HepG2 (cell line): ENCODE measurements at regions not wholly inside any gene's neighbourhood (a gene's known extent, or its start where the extent isn't known, plus 50 kb on each side); places are given as distances from the start of the nearest gene placed in this dataset.

Experiments
- ATAC-seq: fragments of 200-7000 bp; cut with Tn5 transposase; 3 replicates; pipeline ENCODE4 v1.9.1; 2020; ENCODE audit warnings: mild to moderate bottlenecking, moderate library complexity
- BruUV-seq: library from RNA; stranded (reverse); fragments of 400-500 nt; replicated peaks from 2 replicates; lab custom pipeline; 2021; lab: Mats Ljungman, UMichigan
- CTCF ChIA-PET: fragments of 300-600 bp; formaldehyde crosslinking; extraction: SDS; loops from one replicate; lab custom pipeline; 2021; ENCODE audit warnings: low total read pairs, inconsistent platforms, low intra/inter-chr PET ratio; lab: Yijun Ruan, JAX
- POLR2A ChIA-PET: fragments of 350-600 bp; sonication (Branson Sonifier 250); formaldehyde crosslinking; loops from one replicate; lab custom pipeline; 2020; ENCODE audit warnings: antibody characterized with exemption, inconsistent platforms; lab: Yijun Ruan, JAX
- DNase-seq: peaks from one replicate; pipeline ENCODE4 v3.0.0-alpha.2; 2015; ENCODE audit warnings: low spot score
- FAIRE-seq: peaks from 3 replicates; lab custom pipeline; 2011; peaks lifted over from hg19 to GRCh38; lab: Jason Lieb, UNC
- H2AFZ ChIP-seq: one replicate; pipeline ENCODE4 v1.6.1; 2011; ENCODE audit warnings: low read length, inconsistent platforms
- H3K27ac ChIP-seq: fragments of 300-600 bp; 3 replicates; pipeline ENCODE4 v1.8.0; 2011; ENCODE audit warnings: mixed run types, mild to moderate bottlenecking, mixed read lengths, low read length, inconsistent platforms; ENCODE audit not compliant: insufficient read depth; ENCODE audit errors: extremely low read length
- H3K27me3 ChIP-seq, 2 experiments: fragments of 200-600 bp in 1 of 2; 2 replicates in 1 of 2; 3 replicates in 1 of 2; pipeline versions ENCODE4 v1.6.0 to v1.8.0; 2011; ENCODE audit warnings: low read length in 2 of 2, mild to moderate bottlenecking in 2 of 2, moderate library complexity in 2 of 2, inconsistent platforms in 1 of 2; ENCODE audit not compliant: insufficient read depth in 2 of 2, control insufficient read depth in 1 of 2
- H3K36me3 ChIP-seq, 2 experiments: fragments of 200-600 bp in 1 of 2; replicated peaks in 1 of 2; 2 replicates in 1 of 2; 3 replicates in 1 of 2; pipeline versions ENCODE4 v1.5.1 to v1.8.0; 2011; ENCODE audit warnings: low read length in 2 of 2, inconsistent platforms in 1 of 2; ENCODE audit not compliant: insufficient read depth in 2 of 2, control insufficient read depth in 1 of 2
- H3K4me1 ChIP-seq: 2 replicates; pipeline ENCODE4 v1.5.1; 2012; ENCODE audit warnings: low read length, inconsistent platforms; ENCODE audit not compliant: insufficient read depth
- H3K4me2 ChIP-seq: 2 replicates; pipeline ENCODE4 v1.6.0; 2011; ENCODE audit warnings: low read depth, low read length, inconsistent platforms
- H3K4me3 ChIP-seq, 3 experiments: fragments of 200-600 bp in 1 of 3; sonication (generic), shearing (Covaris generic) in 1 of 3; replicated peaks in 1 of 3; 2 replicates each; pipeline ENCODE4 v1.5.1; 2011 to 2016; ENCODE audit warnings: low read length in 3 of 3, inconsistent platforms in 2 of 3, low read depth in 2 of 3, mild to moderate bottlenecking in 2 of 3, control low read depth in 1 of 3, mixed read lengths in 1 of 3; ENCODE audit not compliant: insufficient read depth in 1 of 3
- H3K79me2 ChIP-seq: one replicate; pipeline ENCODE4 v1.6.1; 2011; ENCODE audit warnings: low read length, inconsistent platforms; ENCODE audit not compliant: insufficient read depth
- H3K9ac ChIP-seq: 2 replicates; pipeline ENCODE4 v1.6.0; 2011; ENCODE audit warnings: mild to moderate bottlenecking, low read depth, low read length, inconsistent platforms; ENCODE audit not compliant: insufficient read depth
- H3K9me3 ChIP-seq: 2 replicates; pipeline ENCODE4 v1.5.1; 2012; ENCODE audit warnings: mild to moderate bottlenecking, low read length
- H4K20me1 ChIP-seq: 2 replicates; pipeline ENCODE4 v1.6.0; 2011; ENCODE audit warnings: inconsistent platforms, mild to moderate bottlenecking, low read length, moderate library complexity; ENCODE audit not compliant: insufficient read depth
- EEA1 ChIP-seq: sonication (generic); formaldehyde crosslinking; IDR thresholded peaks from 2 replicates; pipeline ENCODE4 v1.5.1; 2020; ENCODE audit warnings: mild to moderate bottlenecking, missing genetic modification reagents, borderline replicate concordance
- FOSL1 ChIP-seq: sonication (generic); formaldehyde crosslinking; IDR thresholded peaks from 2 replicates; pipeline ENCODE4 v1.9.0; 2021; ENCODE audit warnings: missing genetic modification reagents, borderline replicate concordance
- GATAD2A ChIP-seq: IDR thresholded peaks from 2 replicates; pipeline ENCODE4 v1.6.1; 2016
- RBM39 ChIP-seq: fragments of 200-400 bp; formaldehyde crosslinking; IDR thresholded peaks from one replicate; pipeline ENCODE4 v1.6.1; 2018; ENCODE audit warnings: antibody characterized with exemption, mild to moderate bottlenecking, low read depth, low read length; ENCODE audit not compliant: poor library complexity, severe bottlenecking
- TBX3 ChIP-seq: fragments of 450-650 bp; IDR thresholded peaks from 2 replicates; pipeline ENCODE4 v1.6.1; 2017; ENCODE audit warnings: antibody characterized with exemption, mild to moderate bottlenecking, inconsistent platforms, borderline replicate concordance
- ZNF644 ChIP-seq: IDR thresholded peaks from 2 replicates; pipeline ENCODE4 v1.6.1; 2016; ENCODE audit warnings: low read depth
- ZNF660 ChIP-seq: sonication (generic); formaldehyde crosslinking; IDR thresholded peaks from 2 replicates; pipeline ENCODE4 v1.5.1; 2020; ENCODE audit warnings: mild to moderate bottlenecking, low read depth, missing genetic modification reagents, borderline replicate concordance
- WGBS: methylation state at CpG from one replicate; pipeline ENCODE4 v1.1.6; 2017; ENCODE audit warnings: low lambda C conversion rate; 5-methylcytosine and 5-hydroxymethylcytosine counted together
- in situ Hi-C: cut with HindIII; loops from 2 replicates; pipeline ENCODE4 v1.10.0; 2017; ENCODE audit warnings: low pct_unique_long_range_greater_than_20kb; ENCODE audit not compliant: extremely low pct_ligation_motif_present
- intact Hi-C: fragments of 100-400 bp; cut with micrococcal nuclease; formaldehyde crosslinking; loops from one replicate; pipeline ENCODE4 v1.10.0; 2022; ENCODE audit not compliant: unreplicated experiment
- TF ChIP-seq, protein P1 (sequence below): sonication (generic); formaldehyde crosslinking; IDR thresholded peaks from 2 replicates; pipeline ENCODE4 v1.8.0; 2022; ENCODE audit warnings: mild to moderate bottlenecking, missing genetic modification reagents; ENCODE audit not compliant: insufficient replicate concordance
- TF ChIP-seq, protein P2 (sequence below): sonication (generic); formaldehyde crosslinking; IDR thresholded peaks from 2 replicates; pipeline ENCODE4 v1.4.0; 2020; ENCODE audit warnings: mild to moderate bottlenecking, missing genetic modification reagents

DNA sequence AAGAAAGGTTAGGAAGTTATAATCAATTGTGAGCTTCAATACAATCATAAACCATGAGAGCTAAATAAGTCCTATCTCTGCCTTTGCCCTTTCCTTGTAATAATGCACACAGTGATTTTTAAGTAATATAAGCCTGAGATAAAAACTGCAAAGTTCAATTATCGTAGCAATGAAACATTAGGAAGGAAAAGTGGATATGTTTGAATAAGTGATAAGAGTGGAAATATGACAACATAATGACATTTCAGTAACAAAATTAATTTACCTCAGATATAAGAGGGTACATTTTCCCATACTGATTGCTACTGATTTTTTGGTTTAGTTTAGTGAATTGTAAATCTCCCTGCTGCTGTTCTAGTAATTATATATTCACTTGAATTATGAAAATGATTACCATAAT lies 164.2 kb upstream of the FANCL start:
- Histone ChIP-seq H2AFZ (no peak overlapping the region), H3K79me2 (no peaks in the 10 kb centered on the region), H4K20me1 (no peaks in the 10 kb centered on the region), H3K9ac (no peak overlapping the region), H3K27ac (no peak overlapping the region), H3K4me1 (no peaks in the 10 kb centered on the region), H3K27me3 (no peaks in the 10 kb centered on the region), H3K4me3 (no peak overlapping the region), H3K36me3 (no peaks in the 10 kb centered on the region), H3K9me3 (no peaks in the 10 kb centered on the region), H3K4me2 (no peak overlapping the region)
- ChIA-PET POLR2A (no interaction called here), CTCF (no interaction called here)
- ATAC-seq (no peak), DNase-seq (no peak), FAIRE-seq (no peak)
- in situ Hi-C loops, result no loop called here
- no TSS peak for BruUV-seq
- TF ChIP-seq, protein P1, sequence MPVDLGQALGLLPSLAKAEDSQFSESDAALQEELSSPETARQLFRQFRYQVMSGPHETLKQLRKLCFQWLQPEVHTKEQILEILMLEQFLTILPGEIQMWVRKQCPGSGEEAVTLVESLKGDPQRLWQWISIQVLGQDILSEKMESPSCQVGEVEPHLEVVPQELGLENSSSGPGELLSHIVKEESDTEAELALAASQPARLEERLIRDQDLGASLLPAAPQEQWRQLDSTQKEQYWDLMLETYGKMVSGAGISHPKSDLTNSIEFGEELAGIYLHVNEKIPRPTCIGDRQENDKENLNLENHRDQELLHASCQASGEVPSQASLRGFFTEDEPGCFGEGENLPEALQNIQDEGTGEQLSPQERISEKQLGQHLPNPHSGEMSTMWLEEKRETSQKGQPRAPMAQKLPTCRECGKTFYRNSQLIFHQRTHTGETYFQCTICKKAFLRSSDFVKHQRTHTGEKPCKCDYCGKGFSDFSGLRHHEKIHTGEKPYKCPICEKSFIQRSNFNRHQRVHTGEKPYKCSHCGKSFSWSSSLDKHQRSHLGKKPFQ, result no peak
- TF ChIP-seq, protein P2, sequence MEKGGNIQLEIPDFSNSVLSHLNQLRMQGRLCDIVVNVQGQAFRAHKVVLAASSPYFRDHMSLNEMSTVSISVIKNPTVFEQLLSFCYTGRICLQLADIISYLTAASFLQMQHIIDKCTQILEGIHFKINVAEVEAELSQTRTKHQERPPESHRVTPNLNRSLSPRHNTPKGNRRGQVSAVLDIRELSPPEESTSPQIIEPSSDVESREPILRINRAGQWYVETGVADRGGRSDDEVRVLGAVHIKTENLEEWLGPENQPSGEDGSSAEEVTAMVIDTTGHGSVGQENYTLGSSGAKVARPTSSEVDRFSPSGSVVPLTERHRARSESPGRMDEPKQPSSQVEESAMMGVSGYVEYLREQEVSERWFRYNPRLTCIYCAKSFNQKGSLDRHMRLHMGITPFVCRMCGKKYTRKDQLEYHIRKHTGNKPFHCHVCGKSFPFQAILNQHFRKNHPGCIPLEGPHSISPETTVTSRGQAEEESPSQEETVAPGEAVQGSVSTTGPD (CRISPR knock-in tag), result no peak
- no peak for TF ChIP-seq FOSL1 (CRISPR knock-in tag)
- no peak for TF ChIP-seq EEA1 (CRISPR knock-in tag)
- no peak for TF ChIP-seq ZNF644 (CRISPR knock-in tag)
- TF ChIP-seq ZNF660 (CRISPR knock-in tag), result no peak
- TF ChIP-seq TBX3, result no peak
- no peak for TF ChIP-seq RBM39
- TF ChIP-seq GATAD2A, result no peak
- intact Hi-C loops, result no loop called here
- WGBS, result 4% methylated on average over 1 of the region's 1 CpG
